Neural crest cell (in vitro differentiated cells): ENCODE measurements at regions not wholly inside any gene's neighbourhood (a gene's known extent, or its start where the extent isn't known, plus 50 kb on each side); places are given as distances from the start of the nearest gene placed in this dataset.

Experiments used
- DNase-seq: peaks from one replicate; pipeline ENCODE4 v3.0.0; 2021; ENCODE audit warnings: low read depth, mixed read lengths, low spot score
- H3K27ac Mint-ChIP-seq: one replicate; pipeline ENCODE4 v1.8.0; 2021; ENCODE audit warnings: mild to moderate bottlenecking, mixed read lengths; ENCODE audit not compliant: unreplicated experiment
- H3K27me3 Mint-ChIP-seq: 2 replicates; pipeline ENCODE4 v1.8.0; 2021; ENCODE audit warnings: low read depth, mild to moderate bottlenecking, mixed read lengths
- H3K36me3 Mint-ChIP-seq: 2 replicates; pipeline ENCODE4 v1.8.0; 2021; ENCODE audit warnings: low read depth, mild to moderate bottlenecking, mixed read lengths
- H3K4me1 Mint-ChIP-seq: 2 replicates; pipeline ENCODE4 v1.8.0; 2021; ENCODE audit warnings: mixed read lengths
- H3K4me3 Mint-ChIP-seq: one replicate; pipeline ENCODE4 v1.8.0; 2021; ENCODE audit warnings: mild to moderate bottlenecking, mixed read lengths
- H3K9me3 Mint-ChIP-seq: 2 replicates; pipeline ENCODE4 v1.8.0; 2021; ENCODE audit warnings: mixed read lengths
- TF ChIP-seq, protein P1 (sequence below): fragments of 200-600 bp; sonication (generic); conservative IDR thresholded peaks from 2 replicates; pipeline ENCODE4 v1.5.0; 2021; ENCODE audit warnings: antibody characterized with exemption, mild to moderate bottlenecking

- peaks cover 3% of the 10 kb centered on the region for H3K9me3 Mint-ChIP-seq
- no peak overlapping the region for H3K27ac Mint-ChIP-seq
Observed at GRCh38 chr2:241990466-241990865, 120.9 kb downstream of the RTP5 start.

GRCh38 chr2:241991299-241991698 is 121.8 kb downstream of the RTP5 start:
- H3K4me1 Mint-ChIP-seq: no peaks in the 10 kb centered on the region
- no peak overlapping the region for H3K27ac Mint-ChIP-seq
- H3K4me3 Mint-ChIP-seq: no peak overlapping the region
- H3K36me3 Mint-ChIP-seq: no peaks in the 10 kb centered on the region
- no peak for DNase-seq
- no peaks in the 10 kb centered on the region for H3K27me3 Mint-ChIP-seq
- TF ChIP-seq, protein P1, sequence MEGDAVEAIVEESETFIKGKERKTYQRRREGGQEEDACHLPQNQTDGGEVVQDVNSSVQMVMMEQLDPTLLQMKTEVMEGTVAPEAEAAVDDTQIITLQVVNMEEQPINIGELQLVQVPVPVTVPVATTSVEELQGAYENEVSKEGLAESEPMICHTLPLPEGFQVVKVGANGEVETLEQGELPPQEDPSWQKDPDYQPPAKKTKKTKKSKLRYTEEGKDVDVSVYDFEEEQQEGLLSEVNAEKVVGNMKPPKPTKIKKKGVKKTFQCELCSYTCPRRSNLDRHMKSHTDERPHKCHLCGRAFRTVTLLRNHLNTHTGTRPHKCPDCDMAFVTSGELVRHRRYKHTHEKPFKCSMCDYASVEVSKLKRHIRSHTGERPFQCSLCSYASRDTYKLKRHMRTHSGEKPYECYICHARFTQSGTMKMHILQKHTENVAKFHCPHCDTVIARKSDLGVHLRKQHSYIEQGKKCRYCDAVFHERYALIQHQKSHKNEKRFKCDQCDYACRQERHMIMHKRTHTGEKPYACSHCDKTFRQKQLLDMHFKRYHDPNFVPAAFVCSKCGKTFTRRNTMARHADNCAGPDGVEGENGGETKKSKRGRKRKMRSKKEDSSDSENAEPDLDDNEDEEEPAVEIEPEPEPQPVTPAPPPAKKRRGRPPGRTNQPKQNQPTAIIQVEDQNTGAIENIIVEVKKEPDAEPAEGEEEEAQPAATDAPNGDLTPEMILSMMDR: no peak
- peaks cover 3% of the 10 kb centered on the region for H3K9me3 Mint-ChIP-seq

More at GRCh38 chr2:241990466-241990865, 120.9 kb downstream of the RTP5 start:
- Mint-ChIP-seq H3K4me3 (no peak overlapping the region), H3K36me3 (no peaks in the 10 kb centered on the region), H3K4me1 (no peaks in the 10 kb centered on the region), H3K27me3 (no peaks in the 10 kb centered on the region)
- TF ChIP-seq, protein P1: no peak
- DNase-seq: no peak

- H3K27me3 Mint-ChIP-seq: no peaks in the 10 kb centered on the region
- H3K9me3 Mint-ChIP-seq: peaks cover 3% of the 10 kb centered on the region
- DNase-seq: no peak
- no peaks in the 10 kb centered on the region for H3K36me3 Mint-ChIP-seq
- H3K4me3 Mint-ChIP-seq: no peak overlapping the region
- TF ChIP-seq, protein P1: no peak
- H3K4me1 Mint-ChIP-seq: no peaks in the 10 kb centered on the region
- H3K27ac Mint-ChIP-seq: no peak overlapping the region
Observed at GRCh38 chr2:241992753-241993152, 123.2 kb downstream of the RTP5 start.

DNA sequence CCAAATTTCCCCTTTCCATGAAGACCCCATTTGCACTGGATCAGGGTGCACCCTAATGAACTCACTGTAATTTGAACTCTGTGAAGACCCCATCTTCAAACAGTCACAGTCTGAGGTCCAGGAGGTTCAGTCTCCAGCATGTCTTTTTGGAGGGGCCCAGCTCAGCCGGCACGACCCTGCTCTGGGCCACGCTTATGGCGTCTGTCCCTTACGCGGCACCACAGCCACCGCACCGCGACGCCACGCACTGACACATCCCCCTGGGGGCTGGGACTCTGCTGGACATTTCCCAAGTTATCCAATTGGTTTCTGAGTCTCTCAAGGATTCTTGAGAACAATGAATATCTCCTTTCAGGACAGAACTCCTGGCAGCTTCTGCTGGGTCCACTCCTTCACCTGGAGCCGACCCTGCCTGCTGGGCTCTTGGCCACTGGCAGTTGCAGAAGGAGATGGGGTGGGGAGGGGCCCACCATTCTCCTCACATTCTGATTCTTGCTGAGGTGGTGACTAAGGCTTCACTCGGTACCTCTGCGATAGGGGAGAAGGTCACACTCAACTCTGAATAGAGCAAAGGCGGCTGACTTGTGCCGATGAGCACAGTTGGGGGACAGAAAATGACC is 124.0 kb downstream of the RTP5 start:
- no peaks in the 10 kb centered on the region for H3K27me3 Mint-ChIP-seq
- H3K4me3 Mint-ChIP-seq: no peak overlapping the region
- no peaks in the 10 kb centered on the region for H3K36me3 Mint-ChIP-seq
- TF ChIP-seq, protein P1: no peak
- no peak overlapping the region for H3K27ac Mint-ChIP-seq
- no peak for DNase-seq
- H3K4me1 Mint-ChIP-seq: no peaks in the 10 kb centered on the region
- peaks cover 1% of the 10 kb centered on the region for H3K9me3 Mint-ChIP-seq

- H3K27me3 Mint-ChIP-seq: no peaks in the 10 kb centered on the region
- no peak for DNase-seq
- TF ChIP-seq, protein P1: no peak
- H3K4me3 Mint-ChIP-seq: no peak overlapping the region
- H3K4me1 Mint-ChIP-seq: no peaks in the 10 kb centered on the region
- no peak overlapping the region for H3K27ac Mint-ChIP-seq
- H3K36me3 Mint-ChIP-seq: no peaks in the 10 kb centered on the region
- no peaks in the 10 kb centered on the region for H3K9me3 Mint-ChIP-seq
Observed at GRCh38 chr2:241994086-241994485, 124.6 kb downstream of the RTP5 start.
